ENCODE measurements at regions not wholly inside any gene's neighbourhood (a gene's known extent, or its start where the extent isn't known, plus 50 kb on each side); places are given as distances from the start of the nearest gene placed in this dataset.

DNA sequence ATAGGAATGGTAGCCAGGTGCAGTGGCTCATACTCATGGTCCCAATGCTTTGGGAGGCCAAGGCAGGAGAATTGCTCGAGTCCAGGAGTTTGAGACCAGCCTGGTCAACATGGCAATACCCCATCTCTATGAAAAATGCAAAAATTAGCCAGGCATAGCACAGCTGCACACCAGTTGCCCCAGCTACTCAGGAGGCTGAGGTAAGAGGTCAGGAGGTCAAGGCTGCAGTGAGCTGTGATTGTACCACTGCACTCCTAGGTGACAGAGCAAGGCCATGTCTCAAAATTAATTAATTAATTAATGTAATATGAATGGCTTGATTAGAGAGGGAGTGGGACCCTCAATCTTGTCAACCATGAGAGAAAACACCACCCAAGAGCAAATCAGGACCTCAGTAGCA lies 198.7 kb upstream of the DUSP10 start:
- DNase-seq: no peak

DNA sequence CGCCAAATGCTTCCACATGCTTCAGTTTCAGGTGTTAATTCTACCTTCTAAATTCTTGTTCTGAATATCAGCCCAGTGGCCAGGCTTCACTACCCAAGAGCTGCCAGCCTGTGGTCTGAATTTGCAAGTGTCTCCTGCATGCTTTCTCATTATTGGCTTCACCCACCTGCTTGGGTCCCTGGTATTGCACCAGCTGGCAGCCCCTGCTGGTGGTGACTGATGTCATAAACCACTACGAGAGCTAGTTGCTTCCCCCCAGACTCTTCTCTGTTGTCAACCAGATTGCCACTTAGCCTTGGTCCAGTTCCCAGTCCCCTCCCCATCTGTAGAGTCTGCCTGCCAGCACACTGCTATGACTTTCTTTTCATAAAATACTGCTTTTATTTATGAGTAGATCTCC lies 197.7 kb upstream of the DUSP10 start:
- no peak for DNase-seq

- no peak for DNase-seq
Measured at GRCh38 chr1:221937155-221937953, 195.5 kb upstream of the DUSP10 start.

GRCh38 chr1:221933814-221934213 lies 191.9 kb upstream of the DUSP10 start:
- DNase-seq: no peak

GRCh38 chr1:221926441-221926840 lies 184.6 kb upstream of the DUSP10 start:
- DNase-seq: no peak

DNA sequence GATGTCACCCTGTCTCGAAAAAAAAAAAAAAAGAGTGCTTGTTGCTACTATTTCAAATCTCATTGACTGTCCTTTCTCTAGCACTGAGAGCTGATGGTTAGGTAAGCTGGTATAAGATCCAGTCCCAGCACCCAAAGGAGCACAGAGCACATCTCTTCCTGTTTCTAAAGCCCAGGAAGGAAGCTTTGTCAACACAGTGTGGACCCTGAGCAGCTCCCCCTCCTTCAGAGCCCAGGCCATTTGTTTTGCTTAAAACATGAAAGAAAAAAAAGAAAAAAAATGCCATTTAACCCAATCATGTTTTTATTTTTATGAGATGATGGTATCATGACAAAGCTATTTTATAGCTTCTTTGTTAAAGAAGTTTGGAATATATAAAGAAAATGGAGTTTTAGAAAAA lies 184.1 kb upstream of the DUSP10 start:
- no peak for DNase-seq

GRCh38 chr1:221923929-221924598 lies 182.2 kb upstream of the DUSP10 start:
- DNase-seq: no peak

- no peak for DNase-seq
Measured at GRCh38 chr1:221921936-221922335, 180.0 kb upstream of the DUSP10 start.

DNA sequence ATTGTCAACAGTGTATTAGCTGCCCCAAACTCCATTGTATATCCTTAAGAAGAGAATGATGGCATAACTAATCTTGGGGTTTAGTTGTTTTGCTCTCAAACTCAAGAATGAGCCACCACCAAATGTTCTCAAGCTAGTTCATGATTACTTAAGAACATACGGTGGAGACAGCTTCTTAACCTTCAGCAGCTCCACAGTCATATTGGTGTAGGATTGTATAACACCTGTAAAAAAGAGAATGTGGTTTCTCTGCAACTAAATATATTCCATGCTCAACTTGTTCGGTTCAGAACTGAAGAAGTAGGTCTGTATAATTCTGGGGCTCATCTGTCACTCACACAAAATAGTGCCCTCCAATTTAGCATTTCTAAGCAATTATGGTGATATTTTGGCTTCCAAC lies 177.9 kb upstream of the DUSP10 start:
- no peak for DNase-seq

GRCh38 chr1:221919341-221919740 lies 177.5 kb upstream of the DUSP10 start:
- no peak for DNase-seq

DNA sequence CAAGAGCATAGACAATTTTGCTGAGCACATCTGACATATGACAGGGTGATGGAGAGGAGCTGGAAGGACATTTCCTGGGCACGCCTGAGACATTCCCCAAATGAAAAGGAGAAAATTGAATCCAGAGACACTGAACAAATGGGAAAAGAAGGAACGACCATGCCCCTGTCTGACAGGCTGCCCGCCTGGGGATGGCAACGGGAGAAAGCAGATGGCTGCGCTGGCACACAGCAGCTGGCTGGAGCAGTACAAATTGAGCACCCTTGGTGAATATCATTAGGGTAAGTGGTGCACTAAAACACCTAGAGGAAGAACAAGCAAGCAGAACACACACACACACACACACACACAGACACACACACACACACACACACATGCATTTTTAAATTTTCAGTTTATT lies 174.3 kb upstream of the DUSP10 start:
- DNase-seq: no peak

- DNase-seq: no peak
Measured at GRCh38 chr1:221915764-221916163, 173.9 kb upstream of the DUSP10 start.

DNA sequence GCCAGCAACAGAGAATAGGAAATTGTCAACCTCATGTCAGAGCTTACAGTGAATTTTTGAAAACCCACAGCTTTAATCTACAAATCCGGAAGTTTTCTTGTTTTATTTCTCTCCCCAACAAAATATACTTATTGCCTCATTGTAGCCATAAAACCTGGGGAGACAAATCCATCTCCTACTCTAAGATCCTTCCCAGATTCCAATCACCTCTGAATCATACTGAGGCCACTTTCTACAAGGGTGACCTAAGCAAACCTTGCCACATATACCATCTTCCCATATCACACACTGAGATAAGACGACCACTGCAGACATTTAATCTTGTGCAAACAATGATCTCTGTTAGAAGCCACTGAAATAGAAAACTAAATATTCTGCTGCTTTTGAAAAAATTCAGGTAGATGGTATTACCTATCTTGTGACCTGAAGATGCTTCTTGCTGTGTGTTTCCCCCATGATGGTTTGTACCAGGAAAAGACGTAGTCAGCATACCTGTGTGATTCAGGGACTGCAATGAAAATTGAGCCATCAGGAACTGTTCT lies 171.5 kb upstream of the DUSP10 start:
- no peak for DNase-seq

DNA sequence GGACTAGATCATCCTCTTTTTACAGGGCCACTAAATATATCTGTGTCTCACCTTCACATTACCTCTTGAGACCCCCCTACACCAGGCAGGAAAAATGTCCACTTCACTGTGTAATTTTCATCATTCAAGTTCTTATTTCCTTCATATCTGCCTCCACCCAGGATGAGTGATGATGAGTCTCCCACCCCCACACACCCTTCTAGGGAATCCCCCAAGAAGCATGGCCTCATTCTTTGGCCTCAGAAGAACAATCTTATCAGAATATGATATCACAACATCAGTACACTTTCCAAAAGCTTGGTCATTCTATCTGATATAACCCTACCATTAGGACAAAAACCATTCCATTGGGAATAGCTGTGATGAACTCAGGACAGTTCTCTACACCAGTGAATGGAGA lies 170.3 kb upstream of the DUSP10 start:
- no peak for DNase-seq

DNA sequence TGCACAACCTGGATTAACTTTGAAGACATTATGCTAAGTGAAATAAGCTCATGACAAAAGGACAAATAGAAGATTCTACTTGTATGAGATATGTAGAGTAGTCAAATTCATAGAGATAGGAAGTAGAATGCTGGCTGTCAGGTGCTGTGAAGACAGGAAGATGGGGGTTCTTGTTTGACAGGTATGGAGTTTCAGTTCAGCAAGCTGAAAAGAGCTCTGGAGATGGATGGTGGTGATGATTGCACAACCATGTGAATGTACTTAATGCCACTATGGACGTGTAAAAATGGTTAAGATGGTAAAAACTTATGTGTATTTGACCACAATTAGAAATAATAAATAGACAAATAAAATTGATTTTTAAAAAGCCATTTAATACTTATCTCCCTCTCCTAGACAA lies 169.8 kb upstream of the DUSP10 start:
- no peak for DNase-seq

- DNase-seq: no peak
Measured at GRCh38 chr1:221910222-221910621, 168.3 kb upstream of the DUSP10 start.

GRCh38 chr1:221908573-221908972 lies 166.7 kb upstream of the DUSP10 start:
- no peak for DNase-seq

DNA sequence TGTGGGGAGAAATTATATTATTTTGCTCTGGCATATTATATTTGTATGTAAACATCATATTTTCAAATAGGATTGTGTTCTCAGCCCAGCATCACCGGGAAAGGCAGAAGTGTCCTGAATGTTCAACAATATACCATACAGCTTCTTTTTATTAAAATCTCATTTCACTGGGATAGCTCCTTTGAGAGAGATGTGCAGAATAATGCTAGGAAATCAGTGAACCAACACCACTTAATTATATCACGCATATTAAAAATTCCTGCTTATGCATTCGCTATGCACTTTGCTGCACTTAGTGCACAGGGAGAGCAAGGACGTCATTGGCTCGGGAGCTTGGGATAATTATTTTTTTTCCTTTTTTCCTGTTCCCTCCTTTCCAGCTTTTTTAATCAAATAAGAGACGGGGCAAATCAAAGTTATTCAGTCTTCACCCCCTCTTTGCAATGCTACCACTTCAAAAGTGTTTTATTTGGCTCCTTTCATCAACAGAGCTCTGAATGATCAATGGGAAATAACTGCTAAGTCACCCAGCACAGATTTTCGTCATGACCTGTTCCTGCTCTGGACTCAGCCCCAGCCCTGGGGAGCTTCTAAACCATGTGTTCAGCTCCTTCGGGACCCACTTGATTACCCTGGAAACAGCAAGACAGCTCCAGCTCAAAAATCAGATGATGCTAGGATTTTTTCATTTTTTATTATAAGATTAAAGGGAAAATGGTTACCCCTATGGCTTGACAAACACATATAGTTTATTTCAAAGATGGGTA lies 165.5 kb upstream of the DUSP10 start:
- DNase-seq: no peak

- DNase-seq: no peak
Measured at GRCh38 chr1:221905802-221906201, 163.9 kb upstream of the DUSP10 start.

DNA sequence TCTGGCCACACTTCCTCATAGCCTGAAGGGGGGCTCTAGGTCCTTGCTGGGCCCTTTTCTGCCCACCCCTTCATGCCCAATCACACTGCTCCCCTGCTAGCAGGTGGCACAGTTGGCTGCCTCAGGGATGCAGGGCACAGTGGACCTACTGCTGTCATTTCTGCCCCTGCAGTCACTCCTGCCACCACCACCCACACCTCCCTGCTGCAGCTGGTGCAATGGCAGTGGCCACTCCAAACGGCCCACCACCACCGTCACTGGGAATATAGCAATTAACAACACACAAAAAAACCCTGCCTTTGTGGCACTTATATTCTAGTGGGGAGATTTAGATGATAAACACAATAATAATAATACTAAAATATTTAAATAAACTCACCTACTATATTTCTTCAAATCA lies 162.4 kb upstream of the DUSP10 start:
- DNase-seq: no peak

GRCh38 chr1:221903594-221903993 lies 161.7 kb upstream of the DUSP10 start:
- DNase-seq: no peak

- no peak for DNase-seq
Measured at GRCh38 chr1:221902961-221903360, 161.1 kb upstream of the DUSP10 start.

DNA sequence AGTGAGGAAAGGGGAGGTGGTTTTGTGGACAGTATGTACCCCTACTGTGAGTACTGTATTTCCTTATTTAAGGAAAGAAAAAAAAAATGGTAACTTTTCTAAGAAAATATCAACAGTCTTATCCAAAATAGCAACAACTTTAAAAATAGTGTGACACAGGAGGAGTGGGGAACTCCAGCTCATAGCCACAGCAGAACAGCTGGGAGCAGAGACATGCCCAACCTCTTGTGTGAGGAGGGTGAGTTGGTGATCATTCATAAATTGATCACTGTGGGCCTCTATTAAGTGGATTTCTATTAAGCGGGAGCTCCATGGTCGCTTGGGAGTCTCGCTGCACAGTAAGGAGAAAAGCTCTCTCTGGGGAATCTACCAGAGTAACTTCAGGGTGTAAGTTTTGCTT lies 158.8 kb upstream of the DUSP10 start:
- no peak for DNase-seq

GRCh38 chr1:221897321-221897721 lies 155.4 kb upstream of the DUSP10 start:
- DNase-seq: no peak

Measured in activated CD4-positive, alpha-beta T cell treated with anti-CD3 and anti-CD28 coated beads, Interleukin-10, Interleukin-2, amounts not matched to agents 100 ng/mL and 50 ng/mL, durations not matched to agents 16 hours and 8 hours (primary cell).